Ureter (tissue), 1 donor: ENCODE measurements at regions not wholly inside any gene's neighbourhood (a gene's known extent, or its start where the extent isn't known, plus 50 kb on each side); places are given as distances from the start of the nearest gene placed in this dataset.
"Not testable (repeated sequence)": the region's sequence is repeated elsewhere in the genome, so short reads cannot be mapped to it uniquely, and the experiment has no call there.

Experiments
- DNase-seq: peaks from one replicate; pipeline ENCODE4 v3.0.0-alpha.2; 2020; ENCODE audit warnings: low spot score
- donor health status: DM: yes; HTN: yes; CAD: no.

GRCh38 chr9:117775591-117775990 lies 71.4 kb downstream of the TLR4 start:
- DNase-seq, result no peak

DNA sequence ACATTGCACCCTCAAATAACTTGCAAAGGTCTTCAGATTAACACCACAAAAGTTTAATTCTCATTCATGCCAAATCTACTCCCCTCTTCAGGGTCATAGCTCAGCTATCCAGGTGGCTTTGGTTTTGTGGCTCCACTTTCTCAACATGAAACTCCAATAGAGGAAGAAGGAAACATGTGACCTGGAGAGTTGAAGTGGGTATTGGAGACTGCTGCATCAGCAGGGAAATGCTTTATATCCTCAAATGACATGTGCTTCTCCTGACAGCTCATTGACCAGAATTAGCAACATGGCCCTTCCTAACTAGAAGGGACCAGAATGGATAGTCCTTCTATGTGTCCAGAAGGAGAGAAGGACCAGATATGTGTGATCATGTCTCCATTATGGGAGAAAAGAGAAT lies 73.6 kb downstream of the TLR4 start:
- DNase-seq, result no peak

GRCh38 chr9:117779760-117780159 lies 75.6 kb downstream of the TLR4 start:
- DNase-seq, result no peak

DNA sequence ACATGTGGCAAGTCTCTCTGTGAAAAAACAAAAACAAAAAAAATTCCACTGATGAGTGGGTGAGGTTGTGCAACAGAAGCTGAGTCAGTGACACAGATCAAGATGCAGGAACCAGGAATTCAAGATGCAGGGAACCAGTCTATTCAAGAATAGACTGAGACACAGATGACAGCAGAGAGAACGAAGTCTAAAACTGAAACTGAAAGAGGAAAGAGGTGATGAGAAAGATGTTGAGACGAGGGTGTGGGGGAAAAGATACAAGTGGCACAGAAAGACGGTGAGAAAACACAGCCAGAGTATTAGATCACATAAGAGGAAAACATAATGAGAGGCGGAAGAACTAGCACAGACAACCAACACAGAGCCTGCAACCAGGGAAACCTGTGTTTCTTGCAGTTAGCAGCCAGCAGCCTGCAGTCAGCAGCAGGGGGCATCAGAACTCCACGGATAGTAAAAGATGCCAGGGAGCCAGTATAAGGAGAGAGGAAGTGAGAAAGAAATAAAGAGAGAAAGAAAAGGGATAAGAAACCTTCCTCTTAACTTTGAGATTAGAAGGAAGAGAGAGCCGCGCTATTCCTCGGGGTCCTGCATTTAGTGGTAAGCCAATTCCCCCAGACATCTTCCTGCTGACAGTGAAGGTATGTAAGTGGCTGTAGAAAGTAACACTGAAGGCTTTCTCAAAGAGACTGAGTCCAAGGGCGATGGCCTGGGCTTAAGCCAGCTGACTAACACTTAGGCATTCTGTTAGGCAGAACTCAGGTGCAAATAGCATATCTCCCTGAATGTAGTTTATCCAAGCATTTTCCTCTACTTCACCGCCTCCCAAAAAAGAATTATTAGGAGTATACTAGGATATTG lies 79.0 kb downstream of the TLR4 start:
- DNase-seq, result peak; percentile 77

DNA sequence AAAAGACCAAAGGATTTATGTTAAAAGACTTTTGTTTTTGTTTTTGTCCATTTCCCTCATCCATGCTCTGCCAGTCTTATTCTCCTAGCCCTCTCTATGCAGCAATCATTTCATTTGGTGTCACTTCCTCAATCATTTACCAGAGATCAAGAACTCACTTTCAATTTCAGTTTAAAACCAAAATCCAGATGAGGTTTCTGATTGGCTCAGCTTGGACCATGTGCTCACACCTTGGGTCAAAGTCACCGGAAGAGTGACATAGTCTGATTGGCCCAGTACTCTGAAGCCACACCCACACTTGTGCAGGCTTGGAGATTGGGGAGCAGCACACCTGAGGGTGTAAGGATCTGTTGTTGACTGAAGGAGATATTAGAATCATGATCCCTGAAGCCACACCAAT lies 79.6 kb downstream of the TLR4 start:
- no peak for DNase-seq

- no peak for DNase-seq
Observed at GRCh38 chr9:117784996-117785395, 80.8 kb downstream of the TLR4 start.

- no peak for DNase-seq
Observed at GRCh38 chr9:117787746-117788145, 83.5 kb downstream of the TLR4 start.

GRCh38 chr9:117795271-117795670 lies 91.1 kb downstream of the TLR4 start:
- DNase-seq, result no peak

GRCh38 chr9:117796681-117797080 lies 92.5 kb downstream of the TLR4 start:
- DNase-seq, result no peak

DNA sequence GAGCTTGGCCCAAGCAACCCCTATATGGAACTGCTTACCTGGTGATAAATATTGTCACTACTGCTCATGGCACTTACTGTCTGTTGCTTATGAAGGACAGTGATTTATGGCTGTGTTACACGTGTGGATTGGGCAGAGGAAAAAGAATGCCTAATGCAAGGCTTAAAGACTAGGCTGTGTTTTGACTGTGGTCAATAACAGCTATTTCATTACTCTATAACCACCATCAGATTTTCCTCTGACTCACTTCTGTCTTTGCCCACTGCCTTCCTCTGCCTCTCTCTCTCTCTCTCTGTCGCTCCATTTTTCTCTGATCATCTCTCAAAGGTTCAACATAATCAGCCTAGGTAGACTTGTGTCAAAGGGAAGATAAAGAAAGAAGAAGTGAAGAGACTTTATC lies 96.2 kb downstream of the TLR4 start:
- DNase-seq, result no peak

GRCh38 chr9:117809751-117810150 lies 105.5 kb downstream of the TLR4 start:
- no peak for DNase-seq

- no peak for DNase-seq
Observed at GRCh38 chr9:117815315-117815714, 111.1 kb downstream of the TLR4 start.

- no peak for DNase-seq
Observed at GRCh38 chr9:117815948-117816347, 111.7 kb downstream of the TLR4 start.

DNA sequence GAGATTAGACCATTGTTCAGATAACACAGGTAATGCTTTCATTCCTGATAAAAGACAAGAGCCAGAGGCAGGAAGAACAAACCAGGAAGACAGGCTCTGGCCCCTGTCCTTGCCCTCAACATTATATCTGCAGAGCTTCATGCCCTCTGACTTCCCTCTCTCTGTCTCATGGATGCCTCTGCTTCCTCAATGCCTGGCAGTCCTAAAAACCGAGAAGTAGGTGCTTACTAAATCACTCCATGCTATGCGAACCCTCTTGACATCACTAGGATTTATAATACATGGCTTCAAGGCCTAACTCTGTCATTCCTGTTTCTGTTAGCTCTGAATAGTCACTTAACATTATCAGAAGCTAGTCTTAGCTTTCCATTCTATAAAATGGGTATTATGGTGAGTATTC lies 117.8 kb downstream of the TLR4 start:
- no peak for DNase-seq

- no peak for DNase-seq
Observed at GRCh38 chr9:117823576-117823975, 119.4 kb downstream of the TLR4 start.

- no peak for DNase-seq
Observed at GRCh38 chr9:117825609-117826347, 121.6 kb downstream of the TLR4 start.

DNA sequence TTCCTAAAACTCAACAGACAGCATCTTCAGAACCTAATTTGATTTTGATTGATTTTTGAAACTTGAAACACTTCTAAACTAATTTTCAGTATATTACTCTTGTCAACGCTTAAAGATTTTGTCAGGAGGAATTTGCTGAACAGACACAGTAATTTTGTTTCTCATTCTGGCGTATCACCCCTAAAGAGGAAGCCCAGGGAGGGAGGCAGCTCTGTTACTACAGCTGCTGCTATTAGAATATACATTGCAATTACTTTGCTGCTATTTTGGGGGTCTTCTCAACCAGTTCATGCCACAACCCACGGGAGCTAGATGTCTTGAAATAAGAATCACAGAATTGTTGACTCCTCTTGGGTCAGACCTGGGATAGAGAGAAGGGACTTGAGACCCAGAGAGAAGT lies 122.6 kb downstream of the TLR4 start:
- no peak for DNase-seq

- no peak for DNase-seq
Observed at GRCh38 chr9:117827456-117827855, 123.3 kb downstream of the TLR4 start.

GRCh38 chr9:117828466-117828865 lies 124.3 kb downstream of the TLR4 start:
- DNase-seq, result no peak

GRCh38 chr9:117835798-117836197 lies 131.6 kb downstream of the TLR4 start:
- DNase-seq, result no peak

DNA sequence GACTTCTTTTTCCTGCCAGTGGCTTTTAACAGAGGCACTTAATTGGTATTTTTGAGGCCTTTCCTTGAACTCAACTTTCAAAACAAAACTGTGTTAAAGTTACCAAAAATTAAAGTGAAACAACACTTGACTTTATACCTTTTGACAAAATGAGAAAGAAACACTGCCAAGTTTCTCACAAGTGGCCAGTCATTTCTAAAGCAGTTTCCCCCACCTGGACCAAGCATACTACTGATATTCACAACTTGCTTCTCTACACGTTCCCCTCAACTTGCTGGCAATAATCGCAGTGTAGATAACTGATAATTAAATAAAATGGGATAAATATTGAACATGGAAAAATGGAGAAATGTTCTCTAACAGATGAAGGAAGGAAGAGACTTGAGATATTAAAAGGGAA lies 135.7 kb downstream of the TLR4 start:
- DNase-seq, result no peak

DNA sequence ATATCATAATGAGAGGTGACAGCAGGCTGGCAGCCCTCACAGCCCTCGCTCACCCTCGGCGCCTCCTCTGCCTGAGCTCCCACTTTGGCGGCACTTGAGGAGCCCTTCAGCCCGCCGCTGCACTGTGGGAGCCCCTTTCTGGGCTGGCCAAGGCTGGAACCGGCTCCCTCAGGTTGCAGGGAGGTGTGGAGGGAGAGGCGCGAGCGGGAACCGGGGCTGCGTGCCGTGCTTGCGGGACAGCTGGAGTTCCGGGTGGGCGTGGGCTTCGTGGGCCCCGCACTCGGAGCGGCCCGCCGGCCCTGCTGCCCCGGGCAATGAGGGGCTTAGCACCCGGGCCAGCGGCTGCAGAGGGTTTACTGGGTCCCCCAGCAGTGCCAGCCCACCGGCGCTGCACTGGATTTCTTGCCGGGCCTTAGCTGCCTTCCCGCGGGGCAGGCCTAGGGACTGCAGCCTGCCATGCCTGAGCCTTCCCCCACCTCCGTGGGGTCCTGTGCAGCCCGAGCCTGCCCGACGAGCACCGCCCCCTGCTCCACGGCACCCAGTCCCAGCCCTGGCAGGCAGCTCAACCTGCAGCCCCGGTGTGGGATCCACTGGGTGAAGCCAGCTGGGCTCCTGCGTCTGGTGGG lies 147.7 kb downstream of the TLR4 start:
- not testable (repeated sequence) for DNase-seq

DNA sequence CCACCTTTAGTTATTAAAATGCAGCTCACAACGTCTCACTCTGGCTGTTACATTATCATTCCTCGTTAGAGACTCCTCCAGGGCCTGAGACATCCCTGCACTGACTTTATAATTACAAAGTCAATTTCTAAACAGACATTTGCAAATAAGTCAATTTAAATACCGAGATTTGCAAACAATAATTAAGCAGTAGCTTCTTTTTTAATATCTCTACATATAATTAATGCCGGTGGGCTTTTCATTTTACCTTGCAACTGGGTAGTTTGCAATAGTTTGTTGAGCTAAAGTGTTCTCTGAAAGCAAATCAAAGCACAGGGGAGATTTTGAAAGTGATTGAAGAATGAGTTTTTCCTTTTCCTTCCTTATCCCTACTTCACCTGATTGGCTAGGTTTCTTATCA lies 154.4 kb downstream of the TLR4 start:
- DNase-seq, result no peak
